ENCODE measurements at regions not wholly inside any gene's neighbourhood (a gene's known extent, or its start where the extent isn't known, plus 50 kb on each side); places are given as distances from the start of the nearest gene placed in this dataset.

- TF ChIP-seq CTCF (IDR thresholded peaks at IDR 0.05): no peak
- intact Hi-C loops (cut with DNase I): no loop called here
- Histone ChIP-seq H3K27me3 (no peaks in the 10 kb centered on the region), H3K36me3 (no peaks in the 10 kb centered on the region), H3K27ac (no peak overlapping the region), H3K4me3 (no peak overlapping the region), H3K4me1 (no peaks in the 10 kb centered on the region), H3K9me3 (no peaks in the 10 kb centered on the region)
- DNase-seq (ENCODE audit: low spot score in 2 of 2): no peak
These were observed 277.5 kb upstream of the ZSWIM2 start for GRCh38 chr2:187126247-187127005.

GRCh38 chr2:187125318-187125717 is 276.3 kb upstream of the ZSWIM2 start:
- H3K27me3 ChIP-seq: no peaks in the 10 kb centered on the region
- H3K9me3 ChIP-seq: no peaks in the 10 kb centered on the region

GRCh38 chr2:187124529-187124928 is 275.6 kb upstream of the ZSWIM2 start:
- no peaks in the 10 kb centered on the region for H3K4me1 ChIP-seq
- no peaks in the 10 kb centered on the region for H3K36me3 ChIP-seq
- no peak overlapping the region for H3K4me3 ChIP-seq
- no peaks in the 10 kb centered on the region for H3K9me3 ChIP-seq
- TF ChIP-seq CTCF (IDR thresholded peaks at IDR 0.05): no peak
- intact Hi-C loops (cut with DNase I): no loop called here
- no peaks in the 10 kb centered on the region for H3K27me3 ChIP-seq
- no peak for DNase-seq (ENCODE audit: low spot score in 2 of 2)
- H3K27ac ChIP-seq: no peak overlapping the region

More at GRCh38 chr2:187125318-187125717, 276.3 kb upstream of the ZSWIM2 start:
- no peak for DNase-seq (ENCODE audit: low spot score in 2 of 2)
- Histone ChIP-seq H3K4me3 (no peak overlapping the region), H3K27ac (no peak overlapping the region), H3K4me1 (no peaks in the 10 kb centered on the region), H3K36me3 (no peaks in the 10 kb centered on the region)
- intact Hi-C loops (cut with DNase I): no loop called here
- no peak for TF ChIP-seq CTCF (IDR thresholded peaks at IDR 0.05)

- no peak for TF ChIP-seq CTCF (IDR thresholded peaks at IDR 0.05)
- H3K27me3 ChIP-seq: no peaks in the 10 kb centered on the region
These were observed 269.5 kb upstream of the ZSWIM2 start for GRCh38 chr2:187118331-187119099.

GRCh38 chr2:187117483-187117882 is 268.5 kb upstream of the ZSWIM2 start:
- H3K4me3 ChIP-seq: no peak overlapping the region
- H3K9me3 ChIP-seq: no peaks in the 10 kb centered on the region
- no peaks in the 10 kb centered on the region for H3K4me1 ChIP-seq
- no peaks in the 10 kb centered on the region for H3K27me3 ChIP-seq
- no peak overlapping the region for H3K27ac ChIP-seq
- intact Hi-C loops (cut with DNase I): no loop called here
- no peak for TF ChIP-seq CTCF (IDR thresholded peaks at IDR 0.05)
- no peaks in the 10 kb centered on the region for H3K36me3 ChIP-seq
- DNase-seq (ENCODE audit: low spot score in 2 of 2): no peak

More at GRCh38 chr2:187118331-187119099, 269.5 kb upstream of the ZSWIM2 start:
- H3K4me1 ChIP-seq: no peaks in the 10 kb centered on the region
- no peak overlapping the region for H3K27ac ChIP-seq
- no peaks in the 10 kb centered on the region for H3K36me3 ChIP-seq
- no peaks in the 10 kb centered on the region for H3K9me3 ChIP-seq
- DNase-seq (ENCODE audit: low spot score in 2 of 2): no peak
- intact Hi-C loops (cut with DNase I): no loop called here
- no peak overlapping the region for H3K4me3 ChIP-seq
